Colonic mucosa (tissue), 4 donors: ENCODE measurements at regions not wholly inside any gene's neighbourhood (a gene's known extent, or its start where the extent isn't known, plus 50 kb on each side); places are given as distances from the start of the nearest gene placed in this dataset.

ENCODE experiments used
- DNase-seq: peaks from one replicate; pipeline ENCODE4 v3.0.0-alpha.2; 2020
- H3K27ac ChIP-seq: fragments of 200-600 bp; one replicate; pipeline ENCODE4 v1.8.0; 2021
- H3K27me3 ChIP-seq: fragments of 200-600 bp; one replicate; pipeline ENCODE4 v1.8.0; 2021
- H3K36me3 ChIP-seq: fragments of 200-600 bp; one replicate; pipeline ENCODE4 v1.8.0; 2021
- H3K4me1 ChIP-seq: fragments of 200-600 bp; one replicate; pipeline ENCODE4 v1.8.0; 2021; ENCODE audit warnings: mild to moderate bottlenecking
- H3K4me3 ChIP-seq: fragments of 200-600 bp; one replicate; pipeline ENCODE4 v1.8.0; 2021
- H3K9ac ChIP-seq, 2 donors: one replicate each; pipeline ENCODE4 v1.7.0; 2013; ENCODE audit warnings: control low read depth in 2 of 2, low read depth in 2 of 2, low read length in 2 of 2
- H3K9me3 ChIP-seq: fragments of 200-600 bp; one replicate; pipeline ENCODE4 v1.8.0; 2021
- CTCF ChIP-seq: fragments of 200-600 bp; IDR thresholded peaks from one replicate; pipeline ENCODE4 v1.8.0; 2022; ENCODE audit warnings: antibody characterized with exemption, mild to moderate bottlenecking
- intact Hi-C: fragments of 100-400 bp; cut with DNase I; formaldehyde crosslinking; loops from one replicate; pipeline ENCODE4 v1.14.1; 2022
- donor health status: healthy.
- donor health status: DM: no; HTN: no; CAD: no.
- donor health status: DM: no; HTN: no; CAD: no.

- TF ChIP-seq CTCF: no peak
- H3K27me3 ChIP-seq: no peaks in the 10 kb centered on the region
- no peak for DNase-seq
- no peaks in the 10 kb centered on the region for H3K9me3 ChIP-seq
- no peak overlapping the region for H3K4me3 ChIP-seq
- no peak overlapping the region for H3K27ac ChIP-seq
- intact Hi-C loops: no loop called here
- no peak overlapping the region for H3K9ac ChIP-seq
- no peaks in the 10 kb centered on the region for H3K36me3 ChIP-seq
- no peaks in the 10 kb centered on the region for H3K4me1 ChIP-seq
Observed at GRCh38 chr2:153311432-153311831, 167.1 kb downstream of the RPRM start.

GRCh38 chr2:153308466-153308865 lies 170.1 kb downstream of the RPRM start:
- no peak for TF ChIP-seq CTCF
- intact Hi-C loops: no loop called here

GRCh38 chr2:153307223-153307622 lies 171.3 kb downstream of the RPRM start:
- H3K27ac ChIP-seq: no peak overlapping the region
- no peak for DNase-seq
- no peaks in the 10 kb centered on the region for H3K36me3 ChIP-seq
- no peak overlapping the region for H3K4me3 ChIP-seq
- no peaks in the 10 kb centered on the region for H3K9me3 ChIP-seq
- no peak for TF ChIP-seq CTCF
- H3K4me1 ChIP-seq: no peaks in the 10 kb centered on the region
- intact Hi-C loops: no loop called here
- no peak overlapping the region for H3K9ac ChIP-seq
- H3K27me3 ChIP-seq: no peaks in the 10 kb centered on the region

More at GRCh38 chr2:153308466-153308865, 170.1 kb downstream of the RPRM start:
- H3K36me3 ChIP-seq: no peaks in the 10 kb centered on the region
- no peak overlapping the region for H3K9ac ChIP-seq
- no peak overlapping the region for H3K27ac ChIP-seq
- H3K4me3 ChIP-seq: no peak overlapping the region
- DNase-seq: no peak
- H3K9me3 ChIP-seq: no peaks in the 10 kb centered on the region
- no peaks in the 10 kb centered on the region for H3K4me1 ChIP-seq
- no peaks in the 10 kb centered on the region for H3K27me3 ChIP-seq

GRCh38 chr2:153299809-153300208 lies 178.8 kb downstream of the RPRM start:
- Histone ChIP-seq H3K9ac (no peak overlapping the region), H3K4me1 (no peaks in the 10 kb centered on the region), H3K36me3 (no peaks in the 10 kb centered on the region), H3K27ac (no peak overlapping the region), H3K4me3 (no peak overlapping the region), H3K27me3 (no peaks in the 10 kb centered on the region), H3K9me3 (no peaks in the 10 kb centered on the region)
- intact Hi-C loops: no loop called here
- DNase-seq: no peak
- TF ChIP-seq CTCF: no peak

GRCh38 chr2:153299217-153299616 lies 179.3 kb downstream of the RPRM start:
- no peaks in the 10 kb centered on the region for H3K36me3 ChIP-seq
- TF ChIP-seq CTCF: no peak
- H3K9me3 ChIP-seq: no peaks in the 10 kb centered on the region
- intact Hi-C loops: no loop called here
- no peak overlapping the region for H3K9ac ChIP-seq
- no peak overlapping the region for H3K4me3 ChIP-seq
- DNase-seq: no peak
- H3K27ac ChIP-seq: no peak overlapping the region
- no peaks in the 10 kb centered on the region for H3K27me3 ChIP-seq
- no peaks in the 10 kb centered on the region for H3K4me1 ChIP-seq
